Mucosa of rectum (tissue), 2 donors: ENCODE measurements at regions not wholly inside any gene's neighbourhood (a gene's known extent, or its start where the extent isn't known, plus 50 kb on each side); places are given as distances from the start of the nearest gene placed in this dataset.
"Not testable (repeated sequence)": the region's sequence is repeated elsewhere in the genome, so short reads cannot be mapped to it uniquely, and the experiment has no call there.

ENCODE experiments used
- H3K27ac ChIP-seq, 2 donors: one replicate each; pipeline ENCODE4 v1.7.0; 2013; ENCODE audit warnings: inconsistent platforms in 2 of 2, low read depth in 2 of 2, low read length in 2 of 2
- H3K27me3 ChIP-seq, 2 donors: one replicate each; pipeline ENCODE4 v1.7.0; 2013; ENCODE audit warnings: low read length in 2 of 2; ENCODE audit not compliant: control insufficient read depth in 2 of 2, insufficient read depth in 2 of 2
- H3K36me3 ChIP-seq, 2 donors: one replicate each; pipeline ENCODE4 v1.7.0; 2013; ENCODE audit warnings: low read length in 2 of 2; ENCODE audit not compliant: control insufficient read depth in 2 of 2, insufficient read depth in 2 of 2
- H3K4me1 ChIP-seq, 2 donors: one replicate each; pipeline ENCODE4 v1.7.0; 2013; ENCODE audit warnings: low read length in 2 of 2, mild to moderate bottlenecking in 1 of 2; ENCODE audit not compliant: control insufficient read depth in 2 of 2, insufficient read depth in 2 of 2
- H3K4me3 ChIP-seq, 2 donors: one replicate each; pipeline ENCODE4 v1.7.0; 2013; ENCODE audit warnings: low read length in 2 of 2
- H3K9ac ChIP-seq, 2 donors: one replicate each; pipeline ENCODE4 v1.7.0; 2013; ENCODE audit warnings: low read length in 2 of 2, low read depth in 1 of 2, mild to moderate bottlenecking in 1 of 2
- H3K9me3 ChIP-seq, 2 donors: one replicate each; pipeline ENCODE4 v1.7.0; 2013; ENCODE audit warnings: low read length in 2 of 2; ENCODE audit not compliant: control insufficient read depth in 2 of 2
- donor health status: healthy.
- donor health status: Normal muscosa, but diverticular disease.

- no peak overlapping the region for H3K9ac ChIP-seq
- no peak overlapping the region for H3K4me3 ChIP-seq
- peaks cover 0 to 3% of the 10 kb centered on the region in 2 donors for H3K27me3 ChIP-seq
- H3K27ac ChIP-seq = no peak overlapping the region
- no peaks in the 10 kb centered on the region for H3K36me3 ChIP-seq
- no peaks in the 10 kb centered on the region for H3K9me3 ChIP-seq
- H3K4me1 ChIP-seq = no peaks in the 10 kb centered on the region
These were observed 93.9 kb downstream of the BUD13 start for GRCh38 chr11:116678887-116679286.

GRCh38 chr11:116667318-116667717 is 105.5 kb downstream of the BUD13 start:
- not testable (repeated sequence) for H3K36me3 ChIP-seq, H3K9ac ChIP-seq, H3K4me1 ChIP-seq, H3K27ac ChIP-seq, H3K27me3 ChIP-seq, H3K9me3 ChIP-seq, H3K4me3 ChIP-seq

- not testable (repeated sequence) for H3K27ac ChIP-seq, H3K36me3 ChIP-seq, H3K4me3 ChIP-seq, H3K9ac ChIP-seq, H3K9me3 ChIP-seq, H3K27me3 ChIP-seq, H3K4me1 ChIP-seq
These were observed 106.0 kb downstream of the BUD13 start for GRCh38 chr11:116666673-116667249.

- peaks cover 0 to 3% of the 10 kb centered on the region in 2 donors for H3K27me3 ChIP-seq
- H3K27ac ChIP-seq = no peak overlapping the region
- no peak overlapping the region for H3K4me3 ChIP-seq
- peaks cover 3% of the 10 kb centered on the region in 2 donors for H3K9me3 ChIP-seq
- no peaks in the 10 kb centered on the region for H3K36me3 ChIP-seq
- H3K4me1 ChIP-seq = no peaks in the 10 kb centered on the region
- H3K9ac ChIP-seq = no peak overlapping the region
These were observed 107.3 kb downstream of the BUD13 start for GRCh38 chr11:116665523-116665922.

DNA sequence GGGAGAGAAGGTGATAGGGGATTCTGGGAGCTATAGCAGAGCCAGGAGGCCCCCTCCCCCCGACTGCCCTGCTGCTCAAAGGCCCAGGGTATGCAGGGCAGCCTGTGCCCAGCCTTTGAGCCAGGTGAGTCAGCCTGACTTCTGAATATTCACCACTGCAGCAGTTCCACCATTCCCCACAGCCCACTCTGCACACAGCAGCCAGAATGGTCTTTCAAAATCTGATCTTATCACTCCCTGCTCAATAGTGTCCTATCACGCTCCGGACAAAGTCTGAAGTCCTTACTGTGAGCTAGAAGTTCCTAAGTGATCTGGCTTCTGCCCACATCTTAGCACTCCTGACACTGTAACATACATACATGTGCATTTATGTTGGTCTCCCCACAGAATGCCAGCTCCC is 111.7 kb downstream of the BUD13 start:
- Histone ChIP-seq H3K27ac (no peak overlapping the region), H3K4me1 (no peaks in the 10 kb centered on the region), H3K9me3 (peaks cover 3% of the 10 kb centered on the region in 2 donors), H3K36me3 (no peaks in the 10 kb centered on the region), H3K4me3 (no peak overlapping the region), H3K27me3 (peaks cover 0 to 3% of the 10 kb centered on the region in 2 donors), H3K9ac (no peak overlapping the region)

DNA sequence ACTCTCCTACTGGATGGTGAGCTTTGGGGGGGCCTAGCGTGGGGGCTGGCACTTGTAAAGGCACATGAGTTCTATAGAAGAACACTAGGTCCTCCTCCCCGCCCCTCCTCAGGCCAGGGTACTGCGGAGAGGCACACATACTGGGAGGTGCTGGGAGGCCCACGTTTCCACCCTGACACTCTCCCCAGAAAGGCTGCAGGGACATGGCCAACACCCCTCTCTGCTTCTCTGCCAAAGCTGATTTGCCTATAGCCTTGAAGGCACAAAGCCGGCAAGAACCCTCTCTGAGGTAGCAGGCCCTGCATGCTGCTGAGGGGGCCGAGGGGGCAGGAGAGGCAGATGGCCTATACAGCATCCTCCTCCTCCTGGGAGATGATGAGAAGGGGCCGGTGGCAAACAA is 112.8 kb downstream of the BUD13 start:
- no peaks in the 10 kb centered on the region for H3K4me1 ChIP-seq
- no peak overlapping the region for H3K27ac ChIP-seq
- H3K36me3 ChIP-seq = no peaks in the 10 kb centered on the region
- H3K9ac ChIP-seq = no peak overlapping the region
- no peak overlapping the region for H3K4me3 ChIP-seq
- H3K9me3 ChIP-seq = peaks cover 0 to 2% of the 10 kb centered on the region in 2 donors
- H3K27me3 ChIP-seq = peaks cover 0 to 3% of the 10 kb centered on the region in 2 donors

GRCh38 chr11:116658876-116659535 is 113.8 kb downstream of the BUD13 start:
- Histone ChIP-seq H3K9ac (no peak overlapping the region), H3K4me3 (no peak overlapping the region), H3K9me3 (no peaks in the 10 kb centered on the region), H3K4me1 (no peaks in the 10 kb centered on the region), H3K27me3 (peaks cover 0 to 3% of the 10 kb centered on the region in 2 donors), H3K27ac (no peak overlapping the region), H3K36me3 (no peaks in the 10 kb centered on the region)

DNA sequence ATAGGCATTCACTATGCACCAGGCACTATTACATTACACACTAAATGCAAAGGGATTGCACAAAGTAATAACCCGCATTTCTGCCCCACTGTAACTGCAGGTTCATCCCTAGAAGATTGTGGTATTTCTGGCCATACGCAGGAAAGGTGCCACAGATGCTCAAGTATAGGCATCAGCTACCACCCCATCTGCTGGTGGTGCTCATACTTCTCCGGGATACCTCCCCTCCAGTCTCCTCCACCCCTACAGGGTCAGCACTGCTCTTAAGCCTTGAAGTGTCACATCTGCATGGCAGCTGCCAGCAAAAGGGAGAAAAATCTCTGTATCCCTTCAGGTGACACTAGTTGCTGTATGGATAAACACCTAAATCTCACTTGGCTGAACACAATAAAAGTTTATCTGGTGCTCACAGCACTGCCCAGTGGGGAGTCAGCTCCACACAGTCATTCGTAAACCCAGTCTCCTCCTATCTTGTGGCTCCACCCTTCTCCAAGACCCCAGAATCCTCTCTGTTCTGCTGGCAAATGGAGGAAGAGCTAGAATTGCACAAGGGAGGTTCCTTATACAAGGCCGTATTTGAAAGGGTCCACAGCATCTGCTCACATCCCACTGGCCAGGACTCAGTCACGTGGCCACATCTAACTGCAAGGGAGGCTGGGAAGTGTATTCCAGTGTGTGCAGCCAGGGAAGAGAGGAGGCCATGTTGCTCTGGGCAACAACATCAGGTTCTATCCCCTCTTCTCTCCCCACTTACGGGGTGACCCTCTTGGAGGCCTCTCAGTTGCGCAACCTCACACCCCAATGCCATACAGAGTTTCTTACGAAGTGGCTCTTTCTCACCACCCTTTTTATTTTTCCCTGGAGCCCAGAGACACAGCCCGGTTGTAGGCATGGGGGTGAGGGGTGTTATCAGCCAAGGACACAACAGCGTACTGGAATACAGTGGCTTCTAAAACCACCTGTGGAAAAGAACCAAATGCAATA is 114.7 kb downstream of the BUD13 start:
- Histone ChIP-seq H3K4me1 (no peaks in the 10 kb centered on the region), H3K9ac (no peak overlapping the region), H3K4me3 (no peak overlapping the region), H3K27ac (no peak overlapping the region), H3K27me3 (peaks cover 0 to 3% of the 10 kb centered on the region in 2 donors), H3K36me3 (no peaks in the 10 kb centered on the region), H3K9me3 (no peaks in the 10 kb centered on the region)

DNA sequence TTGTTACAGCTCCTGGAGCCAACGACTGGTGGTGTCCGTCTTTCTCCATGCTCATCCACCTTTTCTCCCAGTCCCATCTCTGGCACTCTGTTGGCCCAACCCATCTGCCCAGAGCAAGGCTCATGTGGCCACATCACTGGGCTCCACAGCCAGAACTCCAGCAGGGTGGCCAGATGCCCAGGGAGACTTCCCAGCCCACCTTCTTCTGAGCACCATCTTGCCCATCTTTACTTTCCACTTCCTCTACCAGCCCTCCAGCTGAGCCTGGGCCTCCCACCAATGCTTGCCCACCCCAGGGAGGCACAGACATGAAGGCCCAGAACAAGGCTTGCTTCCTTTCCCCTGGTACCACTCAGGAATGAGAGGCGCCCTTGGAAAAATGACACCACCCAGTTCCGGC is 116.8 kb downstream of the BUD13 start:
- Histone ChIP-seq H3K27ac (no peak overlapping the region), H3K36me3 (no peaks in the 10 kb centered on the region), H3K4me1 (no peaks in the 10 kb centered on the region), H3K9me3 (no peaks in the 10 kb centered on the region), H3K9ac (no peak overlapping the region), H3K4me3 (no peak overlapping the region), H3K27me3 (no peaks in the 10 kb centered on the region)

GRCh38 chr11:116654526-116654925 is 118.3 kb downstream of the BUD13 start:
- Histone ChIP-seq H3K4me1 (no peaks in the 10 kb centered on the region), H3K4me3 (no peak overlapping the region), H3K9me3 (no peaks in the 10 kb centered on the region), H3K27ac (no peak overlapping the region), H3K27me3 (no peaks in the 10 kb centered on the region), H3K36me3 (no peaks in the 10 kb centered on the region), H3K9ac (no peak overlapping the region)
